ENCODE measurements at regions not wholly inside any gene's neighbourhood (a gene's known extent, or its start where the extent isn't known, plus 50 kb on each side); places are given as distances from the start of the nearest gene placed in this dataset.

- no peak for TF ChIP-seq POLR2AphosphoS5 (IDR thresholded peaks at IDR 0.05; ENCODE audit: low read depth, low read length)
- TF ChIP-seq TAF1 (IDR thresholded peaks at IDR 0.05; ENCODE audit: borderline replicate concordance, low read depth, low read length): no peak
- TF ChIP-seq POLR2A (IDR thresholded peaks at IDR 0.05; ENCODE audit: low read depth, low read length): no peak
Observed at GRCh38 chr16:86025706-86026105, 126.7 kb downstream of the IRF8 start.
